Skin epidermis (tissue), 12 donors: ENCODE measurements at regions not wholly inside any gene's neighbourhood (a gene's known extent, or its start where the extent isn't known, plus 50 kb on each side); places are given as distances from the start of the nearest gene placed in this dataset.

ENCODE experiments used
- H3K27ac ChIP-seq, 21 experiments: fragments of 200-600 bp; sonication (generic) in 11 of 21; one replicate each; pipeline ENCODE4 v1.5.0; 2020; ENCODE audit warnings: mild to moderate bottlenecking in 3 of 21, inconsistent platforms in 2 of 21, moderate library complexity in 2 of 21
- H3K4me3 ChIP-seq, 7 experiments: fragments of 200-600 bp; sonication (generic) in 2 of 7; one replicate each; pipeline ENCODE4 v1.5.0; 2020; ENCODE audit warnings: inconsistent platforms in 2 of 7, mild to moderate bottlenecking in 2 of 7, moderate library complexity in 1 of 7

DNA sequence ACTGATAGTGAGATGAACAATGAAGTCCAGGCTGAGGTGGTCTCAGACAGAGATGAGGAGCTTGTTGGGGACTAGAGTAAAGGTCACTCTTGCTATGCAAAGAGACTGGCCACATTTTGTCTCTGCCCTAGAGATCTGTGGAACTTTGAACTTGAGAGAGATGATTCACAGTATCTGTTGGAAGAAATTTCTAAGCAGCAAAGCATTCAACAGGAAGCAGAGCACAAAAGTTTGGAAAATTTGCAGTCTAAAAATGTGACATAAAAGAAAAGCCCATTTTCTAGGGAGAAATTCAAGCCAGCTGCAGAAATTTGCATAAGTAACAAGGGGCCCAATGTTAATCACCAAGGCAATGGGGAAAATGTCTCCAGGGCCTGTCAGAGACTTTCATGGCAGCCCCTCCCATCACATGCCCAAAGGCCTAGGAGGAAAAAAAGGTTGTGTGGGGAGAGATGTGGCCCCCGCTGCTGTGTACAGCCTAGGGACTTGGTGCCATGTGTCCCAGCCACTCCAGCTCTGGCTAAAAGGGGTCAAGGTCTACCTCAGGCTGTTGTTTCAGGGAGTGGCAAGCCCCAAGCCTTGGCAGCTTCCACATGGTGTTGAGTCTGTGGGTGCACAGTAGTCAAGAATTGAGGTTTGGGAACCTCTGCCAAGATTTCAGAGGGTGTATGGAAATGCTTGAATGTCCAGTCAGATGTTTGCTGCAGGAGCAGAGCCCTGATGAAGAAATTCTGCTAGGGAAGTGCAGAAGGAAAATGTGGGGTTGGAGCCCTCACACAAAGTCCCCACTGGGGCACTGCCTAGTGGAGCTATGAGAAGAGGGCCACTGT is 262.8 kb downstream of the DKK2 start:
- H3K27ac ChIP-seq = no peak overlapping the region

GRCh38 chr4:106767991-106768390 is 268.1 kb downstream of the DKK2 start:
- no peak overlapping the region for H3K4me3 ChIP-seq
- H3K27ac ChIP-seq = no peak overlapping the region

More for the DNA sequence above, 262.8 kb downstream of the DKK2 start:
- H3K4me3 ChIP-seq = no peak overlapping the region

DNA sequence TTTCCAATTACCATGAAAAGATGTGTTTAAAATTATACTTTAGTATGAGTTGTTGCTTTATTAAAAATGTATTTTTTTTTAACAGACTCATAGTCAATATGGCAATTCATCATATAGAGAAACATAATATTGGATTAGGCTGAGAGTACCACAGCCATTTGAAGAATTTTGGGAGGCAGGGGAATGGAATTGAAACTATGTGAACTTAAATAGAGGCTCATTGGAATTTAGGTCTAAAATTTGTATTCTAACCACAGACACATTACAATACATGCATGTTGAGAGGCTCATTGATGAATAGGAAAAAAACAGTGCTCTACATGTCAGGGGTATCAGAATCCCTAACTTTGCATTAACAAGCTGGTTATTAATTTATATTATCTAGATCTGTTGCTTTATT is 269.6 kb downstream of the DKK2 start:
- Histone ChIP-seq H3K27ac (no peak overlapping the region), H3K4me3 (no peak overlapping the region)

DNA sequence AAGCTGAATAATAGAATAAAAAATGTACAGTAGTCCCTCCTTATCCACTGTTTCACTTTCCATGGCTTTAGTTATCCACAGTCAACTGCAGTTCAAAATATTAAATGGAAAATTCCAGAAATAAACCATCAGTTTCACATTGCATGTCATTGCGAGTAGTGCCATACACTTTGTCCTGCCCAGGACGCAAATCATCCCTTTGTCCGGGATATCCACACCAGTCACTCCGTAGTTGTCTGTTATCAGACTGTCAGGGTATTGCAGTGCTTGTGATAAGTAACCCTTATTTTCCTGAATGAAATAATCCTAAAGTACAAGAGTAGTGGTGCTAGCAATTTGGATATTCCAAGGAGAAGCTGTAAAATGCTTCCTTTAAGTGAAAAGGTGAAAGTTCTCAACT is 271.3 kb downstream of the DKK2 start:
- Histone ChIP-seq H3K27ac (no peak overlapping the region), H3K4me3 (no peak overlapping the region)

- no peak overlapping the region for H3K4me3 ChIP-seq
- no peak overlapping the region for H3K27ac ChIP-seq
Measured at GRCh38 chr4:106762666-106763443, 273.3 kb downstream of the DKK2 start.

DNA sequence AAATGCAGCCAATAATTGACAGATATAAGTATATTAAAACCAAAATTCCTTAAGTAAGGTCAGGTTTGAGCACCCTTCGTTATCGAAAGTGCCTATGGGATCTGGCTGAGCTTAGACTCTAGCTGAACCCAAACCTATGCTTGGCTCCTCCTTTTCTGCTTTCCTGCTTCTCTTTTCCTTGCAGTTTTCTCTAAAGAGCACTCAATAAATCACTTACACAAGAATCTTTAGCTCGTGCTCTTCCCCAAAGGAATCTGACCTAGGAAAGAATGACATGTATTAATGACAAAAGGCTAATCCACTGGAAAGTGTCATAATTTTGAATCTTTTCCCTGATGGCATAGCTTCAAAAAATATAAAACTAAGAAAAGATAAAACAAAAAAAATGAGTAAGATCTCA is 282.7 kb downstream of the DKK2 start:
- Histone ChIP-seq H3K27ac (no peak overlapping the region), H3K4me3 (no peak overlapping the region)

DNA sequence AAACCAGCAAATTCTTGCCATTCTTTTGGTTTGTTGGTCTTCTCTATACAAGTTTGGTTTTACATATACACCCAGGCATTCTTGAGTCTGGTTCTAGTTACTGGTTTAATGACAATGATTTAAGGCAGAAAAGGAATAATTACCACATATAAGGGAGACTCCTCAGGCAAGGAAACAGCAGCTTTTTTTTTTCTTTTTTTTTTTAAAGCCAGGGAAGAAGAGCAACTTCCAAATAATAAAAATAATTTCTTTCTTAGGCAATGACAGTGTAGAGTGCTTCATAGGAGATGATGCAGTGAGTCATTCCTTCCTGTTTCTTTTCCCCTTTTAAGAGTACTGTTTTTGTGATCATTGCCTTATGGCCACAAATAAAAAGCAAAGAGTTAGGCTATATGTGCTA is 289.7 kb downstream of the DKK2 start:
- H3K27ac ChIP-seq = no peak overlapping the region

DNA sequence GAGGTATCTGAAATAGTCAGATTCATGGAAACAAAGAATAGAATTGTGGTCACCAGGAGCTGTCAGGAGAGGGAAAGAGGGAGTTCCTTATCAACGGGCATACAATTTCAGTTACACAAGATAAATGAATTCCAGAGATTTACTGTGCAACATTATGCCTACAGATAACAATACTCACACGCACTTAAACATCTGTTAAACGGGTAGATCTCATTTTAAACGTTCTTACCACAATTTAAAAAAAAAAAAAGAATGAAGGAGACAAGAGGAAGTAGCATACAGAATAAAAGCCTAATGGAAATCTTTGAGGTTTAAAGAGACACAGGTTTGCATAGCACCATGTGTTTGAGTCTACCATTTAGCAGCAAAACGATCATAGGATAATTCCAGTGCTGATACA is 298.0 kb downstream of the DKK2 start:
- Histone ChIP-seq H3K4me3 (no peak overlapping the region), H3K27ac (no peak overlapping the region)

More for the DNA sequence above, 289.7 kb downstream of the DKK2 start:
- H3K4me3 ChIP-seq = no peak overlapping the region

DNA sequence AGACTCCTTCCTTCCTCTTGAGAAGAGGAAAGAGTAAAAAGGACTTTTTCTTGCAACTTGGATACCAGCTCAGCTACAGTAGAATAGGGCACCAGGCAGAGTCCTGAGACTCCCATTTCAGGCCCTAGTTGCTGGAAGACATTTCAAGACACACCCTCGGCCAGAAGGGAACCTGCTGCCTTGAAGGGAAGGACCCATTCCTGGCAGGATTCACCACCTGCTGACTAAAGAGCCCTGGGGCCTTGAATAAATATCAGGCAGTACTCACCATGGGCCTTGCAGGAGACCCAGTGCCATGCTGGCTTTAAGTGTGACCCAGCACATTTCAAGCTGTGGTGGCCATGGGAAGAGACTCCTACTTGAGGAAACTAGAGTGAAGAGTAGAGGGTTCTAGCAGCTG is 317.6 kb downstream of the DKK2 start:
- no peak overlapping the region for H3K27ac ChIP-seq

GRCh38 chr4:106717091-106717490 is 319.0 kb downstream of the DKK2 start:
- Histone ChIP-seq H3K27ac (peak overlapping the region in 1 of 21 experiments; percentile 37), H3K4me3 (no peak overlapping the region)

More for the DNA sequence above, 317.6 kb downstream of the DKK2 start:
- no peak overlapping the region for H3K4me3 ChIP-seq

DNA sequence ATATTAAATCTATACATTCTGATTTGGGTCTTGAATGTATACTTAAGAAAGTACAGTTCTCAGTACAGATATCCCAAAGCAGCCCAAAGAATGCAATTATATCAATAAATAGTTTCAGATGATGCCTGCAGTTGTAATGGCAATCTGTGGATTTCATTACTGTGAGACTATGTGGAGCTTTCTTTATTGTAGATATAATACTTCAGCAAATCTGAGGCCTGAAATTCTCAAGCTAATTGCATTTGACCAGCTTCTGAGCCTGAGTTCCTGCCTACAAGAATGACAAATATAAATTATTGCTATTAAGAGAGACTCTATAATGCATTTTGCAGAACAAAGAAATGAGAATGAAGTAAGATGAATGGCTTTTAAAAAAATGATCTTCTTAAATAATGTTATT is 320.3 kb downstream of the DKK2 start:
- Histone ChIP-seq H3K27ac (no peak overlapping the region), H3K4me3 (no peak overlapping the region)

- Histone ChIP-seq H3K4me3 (no peak overlapping the region), H3K27ac (peak overlapping the region in 2 of 21 experiments; percentile 46 to 48)
Measured at GRCh38 chr4:106708464-106708816, 327.7 kb downstream of the DKK2 start.

- H3K4me3 ChIP-seq = no peak overlapping the region
- peak overlapping the region in 3 of 21 experiments; percentile 30 to 48 (median 46) for H3K27ac ChIP-seq
Measured at GRCh38 chr4:106707776-106708463, 328.2 kb downstream of the DKK2 start.

DNA sequence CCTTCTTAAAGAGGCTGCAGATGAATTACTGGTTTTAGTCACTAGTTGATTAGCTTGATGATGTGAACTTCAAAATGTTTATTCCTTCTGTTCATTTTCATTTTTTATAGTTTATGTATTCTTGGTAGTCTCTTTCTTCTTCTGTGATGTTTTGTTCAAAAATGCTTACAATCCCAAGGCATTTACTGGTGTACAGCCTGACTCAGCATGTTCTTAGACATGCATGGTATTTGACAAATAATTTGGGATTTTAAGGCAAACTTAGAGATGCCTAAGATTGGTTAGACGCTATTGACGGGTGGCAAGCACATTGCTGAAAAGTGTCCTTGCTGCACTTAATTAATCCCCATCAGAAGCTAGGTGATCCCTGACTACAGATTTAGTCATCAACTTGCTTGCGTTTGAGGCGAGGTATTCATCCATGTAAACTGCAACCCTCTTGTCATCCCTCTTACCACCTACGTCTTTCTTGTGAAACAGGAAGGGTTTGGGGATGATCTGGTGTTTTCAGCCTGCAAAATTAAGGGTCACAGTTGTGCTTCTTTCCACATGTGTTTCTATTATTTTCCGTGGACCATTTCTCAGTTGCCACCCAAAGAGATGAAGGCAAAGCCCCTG is 331.8 kb downstream of the DKK2 start:
- no peak overlapping the region for H3K4me3 ChIP-seq
- H3K27ac ChIP-seq = no peak overlapping the region

DNA sequence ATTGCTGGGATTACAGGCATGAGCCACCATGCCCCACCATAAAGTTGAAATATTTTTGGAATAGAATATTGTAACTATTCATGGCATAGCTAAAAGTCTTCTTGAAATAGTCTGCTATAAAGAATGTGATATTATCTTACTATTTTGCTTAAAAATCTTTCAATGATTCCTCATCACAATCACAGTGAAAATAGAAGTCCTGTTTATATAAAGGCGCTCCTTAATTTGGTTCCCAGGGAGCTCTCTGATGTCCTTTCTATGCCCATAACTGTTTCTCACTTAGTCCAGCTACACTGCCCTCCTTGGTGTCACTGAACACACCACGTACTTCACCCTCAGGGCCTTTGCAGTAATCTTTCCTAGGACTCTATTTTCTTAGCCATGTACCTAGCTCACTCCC is 331.7 kb upstream of the GIMD1 start:
- Histone ChIP-seq H3K4me3 (no peak overlapping the region), H3K27ac (no peak overlapping the region)

DNA sequence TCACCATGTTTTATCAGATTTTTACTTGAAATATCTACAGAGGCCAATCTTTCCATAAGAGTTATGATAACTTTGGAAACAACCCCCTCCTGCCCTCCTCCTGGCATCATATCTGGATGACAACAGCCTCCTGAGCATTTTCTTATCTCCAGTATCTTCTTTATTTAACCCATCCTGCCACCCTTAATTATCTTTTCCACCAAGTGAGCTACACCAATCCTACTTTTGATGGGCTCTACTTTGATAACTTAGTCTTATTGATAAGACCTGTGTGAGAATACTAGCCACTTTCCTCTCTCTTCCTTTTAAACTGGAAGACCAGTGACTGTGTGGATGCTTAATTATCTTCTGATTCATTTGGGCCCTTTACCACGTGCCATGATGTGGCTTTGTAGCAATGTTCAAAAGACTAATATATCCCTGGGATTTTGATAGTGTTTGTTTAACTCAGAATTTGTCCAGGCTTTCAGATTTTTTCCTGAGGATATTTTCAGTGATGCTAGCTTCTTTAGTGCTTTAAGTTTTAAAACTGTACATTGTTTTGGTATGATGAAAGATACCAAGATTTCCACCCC is 330.1 kb upstream of the GIMD1 start:
- H3K4me3 ChIP-seq = no peak overlapping the region
- no peak overlapping the region for H3K27ac ChIP-seq

- Histone ChIP-seq H3K27ac (no peak overlapping the region), H3K4me3 (no peak overlapping the region)
Measured at GRCh38 chr4:106695501-106696262, 327.1 kb upstream of the GIMD1 start.

DNA sequence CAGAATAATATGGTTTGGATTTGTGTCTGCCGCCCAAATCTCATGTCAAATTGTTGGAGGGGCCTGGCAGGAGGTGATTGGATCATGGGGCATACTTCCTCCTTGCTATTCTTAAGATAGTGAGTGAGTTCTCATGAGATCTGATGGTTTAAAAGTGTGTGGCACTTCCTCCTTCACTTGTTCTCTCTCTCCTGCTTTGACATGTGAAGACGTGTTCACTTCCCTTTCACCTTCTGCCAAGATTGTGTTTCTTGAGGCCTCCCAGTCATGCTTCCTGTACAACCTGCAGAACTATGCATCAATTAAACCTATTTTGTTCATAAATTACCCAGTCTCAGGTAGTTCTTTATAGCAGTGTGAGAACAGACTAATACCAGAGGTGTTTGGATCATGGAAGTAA is 325.7 kb upstream of the GIMD1 start:
- no peak overlapping the region for H3K4me3 ChIP-seq
- H3K27ac ChIP-seq = no peak overlapping the region

GRCh38 chr4:106691749-106692148 is 323.2 kb upstream of the GIMD1 start:
- H3K4me3 ChIP-seq = no peak overlapping the region
- no peak overlapping the region for H3K27ac ChIP-seq
